Epithelial cell of proximal tubule (primary cell): ENCODE measurements at regions not wholly inside any gene's neighbourhood (a gene's known extent, or its start where the extent isn't known, plus 50 kb on each side); places are given as distances from the start of the nearest gene placed in this dataset.

ENCODE experiments used
- DNase-seq: peaks from one replicate; pipeline ENCODE4 v3.0.0-alpha.2; 2011; ENCODE audit warnings: low read depth
- H3K4me3 ChIP-seq: 2 replicates; pipeline ENCODE4 v1.5.1; 2011; ENCODE audit warnings: low read depth, mild to moderate bottlenecking, low read length
- CTCF ChIP-seq: conservative IDR thresholded peaks from 2 replicates; pipeline ENCODE4 v1.5.1; 2012; ENCODE audit warnings: low read depth, mild to moderate bottlenecking, low read length

GRCh38 chr6:15906420-15907016 lies 222.4 kb upstream of the MYLIP start:
- H3K4me3 ChIP-seq = no peak overlapping the region
- no peak for TF ChIP-seq CTCF
- DNase-seq = no peak

GRCh38 chr6:15905488-15906419 lies 223.1 kb upstream of the MYLIP start:
- TF ChIP-seq CTCF = no peak
- no peak overlapping the region for H3K4me3 ChIP-seq
- no peak for DNase-seq

GRCh38 chr6:15904651-15905376 lies 224.1 kb upstream of the MYLIP start:
- H3K4me3 ChIP-seq = no peak overlapping the region
- no peak for DNase-seq
- TF ChIP-seq CTCF = no peak

- DNase-seq = no peak
- no peak for TF ChIP-seq CTCF
- no peak overlapping the region for H3K4me3 ChIP-seq
Measured at GRCh38 chr6:15901141-15902115, 227.5 kb upstream of the MYLIP start.

- TF ChIP-seq CTCF = no peak
- H3K4me3 ChIP-seq = no peak overlapping the region
- DNase-seq = no peak
Measured at GRCh38 chr6:15898693-15899092, 230.2 kb upstream of the MYLIP start.

- TF ChIP-seq CTCF = no peak
- no peak overlapping the region for H3K4me3 ChIP-seq
- DNase-seq = no peak
Measured at GRCh38 chr6:15897063-15897876, 231.6 kb upstream of the MYLIP start.
